ENCODE measurements at regions not wholly inside any gene's neighbourhood (a gene's known extent, or its start where the extent isn't known, plus 50 kb on each side); places are given as distances from the start of the nearest gene placed in this dataset.

DNA sequence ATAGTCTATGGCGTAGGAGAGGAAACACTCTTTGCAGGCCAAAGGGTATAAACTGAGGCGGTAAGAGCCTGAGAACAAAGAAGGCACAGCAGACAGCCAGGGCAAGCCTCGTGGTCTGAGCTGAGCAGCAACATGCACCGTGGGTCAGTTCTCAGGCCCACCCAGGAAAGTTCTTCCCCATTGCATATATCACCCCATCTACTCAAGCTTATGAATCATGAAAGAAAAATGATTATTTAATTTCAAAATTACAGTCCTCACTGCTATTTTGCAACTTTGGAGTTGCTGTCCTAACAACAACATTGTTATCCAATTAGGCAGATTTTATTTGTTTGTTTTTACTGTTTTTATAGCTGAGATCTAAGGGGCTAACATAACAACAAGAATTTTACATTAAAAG is 54.7 kb upstream of the RIOK3 start:
- TF ChIP-seq, protein P1, sequence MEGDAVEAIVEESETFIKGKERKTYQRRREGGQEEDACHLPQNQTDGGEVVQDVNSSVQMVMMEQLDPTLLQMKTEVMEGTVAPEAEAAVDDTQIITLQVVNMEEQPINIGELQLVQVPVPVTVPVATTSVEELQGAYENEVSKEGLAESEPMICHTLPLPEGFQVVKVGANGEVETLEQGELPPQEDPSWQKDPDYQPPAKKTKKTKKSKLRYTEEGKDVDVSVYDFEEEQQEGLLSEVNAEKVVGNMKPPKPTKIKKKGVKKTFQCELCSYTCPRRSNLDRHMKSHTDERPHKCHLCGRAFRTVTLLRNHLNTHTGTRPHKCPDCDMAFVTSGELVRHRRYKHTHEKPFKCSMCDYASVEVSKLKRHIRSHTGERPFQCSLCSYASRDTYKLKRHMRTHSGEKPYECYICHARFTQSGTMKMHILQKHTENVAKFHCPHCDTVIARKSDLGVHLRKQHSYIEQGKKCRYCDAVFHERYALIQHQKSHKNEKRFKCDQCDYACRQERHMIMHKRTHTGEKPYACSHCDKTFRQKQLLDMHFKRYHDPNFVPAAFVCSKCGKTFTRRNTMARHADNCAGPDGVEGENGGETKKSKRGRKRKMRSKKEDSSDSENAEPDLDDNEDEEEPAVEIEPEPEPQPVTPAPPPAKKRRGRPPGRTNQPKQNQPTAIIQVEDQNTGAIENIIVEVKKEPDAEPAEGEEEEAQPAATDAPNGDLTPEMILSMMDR (IDR thresholded peaks at IDR 0.05; ENCODE audit: insufficient read depth, low read depth, low read length, missing control alignments): no peak
- no peak for DNase-seq (ENCODE audit: low read depth)

DNA sequence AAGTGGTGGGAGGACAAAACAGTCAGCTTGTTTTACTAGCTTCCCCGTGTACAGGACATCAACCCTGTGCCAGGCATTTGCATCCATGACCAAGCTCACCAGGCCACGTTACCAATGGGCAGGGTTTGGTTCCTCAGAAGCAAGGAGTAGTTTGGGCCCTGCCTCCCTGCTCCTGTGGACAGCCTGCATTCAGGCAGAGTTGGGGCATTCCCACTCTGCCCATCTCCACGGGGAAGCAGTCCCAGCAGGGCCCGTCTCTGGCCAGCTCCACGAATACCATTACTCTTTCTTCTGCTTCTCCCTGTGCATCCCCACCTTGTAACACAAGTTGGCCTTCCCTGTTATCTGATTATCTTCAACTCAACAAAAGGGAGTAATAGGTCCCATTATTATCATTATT is 54.0 kb upstream of the RIOK3 start:
- TF ChIP-seq, protein P1 (IDR thresholded peaks at IDR 0.05; ENCODE audit: insufficient read depth, low read depth, low read length, missing control alignments): no peak

More for the DNA sequence above, 54.7 kb upstream of the RIOK3 start:
- no peak overlapping the region for H3K4me3 ChIP-seq (ENCODE audit: low read length)

DNA sequence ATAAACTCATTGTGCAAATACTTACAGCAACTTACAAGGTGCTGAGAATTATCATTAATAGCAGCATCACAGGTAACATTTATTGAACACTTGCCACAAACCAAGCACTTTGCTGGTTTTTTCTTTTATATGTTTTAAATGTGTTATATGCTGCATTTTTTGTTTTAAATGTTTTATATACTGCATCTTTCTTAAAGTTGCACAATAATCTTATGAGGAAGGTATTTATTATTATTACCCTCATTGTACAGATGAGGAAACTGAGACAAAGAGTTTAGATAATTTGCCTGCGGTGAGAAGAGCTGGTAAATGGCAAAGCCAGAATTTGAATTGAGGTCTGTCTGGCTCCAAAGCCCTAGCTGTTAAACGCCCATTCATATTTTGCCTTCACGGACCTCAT is 52.2 kb upstream of the RIOK3 start:
- TF ChIP-seq, protein P1 (IDR thresholded peaks at IDR 0.05; ENCODE audit: insufficient read depth, low read depth, low read length, missing control alignments): no peak
- DNase-seq (ENCODE audit: low read depth): no peak
- H3K4me3 ChIP-seq (ENCODE audit: low read length): no peak overlapping the region

More for the DNA sequence above, 54.0 kb upstream of the RIOK3 start:
- no peak for DNase-seq (ENCODE audit: low read depth)
- H3K4me3 ChIP-seq (ENCODE audit: low read length): no peak overlapping the region

- DNase-seq (ENCODE audit: low read depth): no peak
- TF ChIP-seq, protein P1 (IDR thresholded peaks at IDR 0.05; ENCODE audit: insufficient read depth, low read depth, low read length, missing control alignments): no peak
- no peak overlapping the region for H3K4me3 ChIP-seq (ENCODE audit: low read length)
These were observed 51.4 kb upstream of the RIOK3 start for GRCh38 chr18:23401400-23402347.
